ENCODE measurements at regions not wholly inside any gene's neighbourhood (a gene's known extent, or its start where the extent isn't known, plus 50 kb on each side); places are given as distances from the start of the nearest gene placed in this dataset.

GRCh38 chr7:27299861-27300260 is 57.3 kb downstream of the EVX1 start:
- DNase-seq (ENCODE audit: low read depth), result no peak

- no peak for DNase-seq (ENCODE audit: low read depth)
Observed at GRCh38 chr7:27300421-27300820, 57.8 kb downstream of the EVX1 start.

GRCh38 chr7:27302590-27302989 is 60.0 kb downstream of the EVX1 start:
- no peak for DNase-seq (ENCODE audit: low read depth)

GRCh38 chr7:27303026-27303425 is 60.4 kb downstream of the EVX1 start:
- DNase-seq (ENCODE audit: low read depth), result no peak

GRCh38 chr7:27305854-27306253 is 63.3 kb downstream of the EVX1 start:
- DNase-seq (ENCODE audit: low read depth), result no peak

GRCh38 chr7:27312820-27313219 is 70.2 kb downstream of the EVX1 start:
- no peak for DNase-seq (ENCODE audit: low read depth)

GRCh38 chr7:27314111-27314510 is 71.5 kb downstream of the EVX1 start:
- DNase-seq (ENCODE audit: low read depth), result no peak

GRCh38 chr7:27315066-27315465 is 72.5 kb downstream of the EVX1 start:
- no peak for DNase-seq (ENCODE audit: low read depth)

GRCh38 chr7:27316311-27316710 is 73.7 kb downstream of the EVX1 start:
- DNase-seq (ENCODE audit: low read depth), result no peak

- no peak for DNase-seq (ENCODE audit: low read depth)
Observed at GRCh38 chr7:27324246-27324645, 81.6 kb downstream of the EVX1 start.

- DNase-seq (ENCODE audit: low read depth), result no peak
Observed at GRCh38 chr7:27329909-27330308, 87.3 kb downstream of the EVX1 start.

- no peak for DNase-seq (ENCODE audit: low read depth)
Observed at GRCh38 chr7:27339478-27339877, 96.9 kb downstream of the EVX1 start.

GRCh38 chr7:27344471-27344870 is 101.9 kb downstream of the EVX1 start:
- DNase-seq (ENCODE audit: low read depth), result no peak

- DNase-seq (ENCODE audit: low read depth), result no peak
Observed at GRCh38 chr7:27345164-27345887, 102.7 kb downstream of the EVX1 start.

GRCh38 chr7:27345997-27346396 is 103.4 kb downstream of the EVX1 start:
- DNase-seq (ENCODE audit: low read depth), result no peak

GRCh38 chr7:27346531-27347275 is 104.1 kb downstream of the EVX1 start:
- peak; percentile 46 for DNase-seq (ENCODE audit: low read depth)

GRCh38 chr7:27347276-27347640 is 104.7 kb downstream of the EVX1 start:
- no peak for DNase-seq (ENCODE audit: low read depth)

- no peak for DNase-seq (ENCODE audit: low read depth)
Observed at GRCh38 chr7:27349621-27350020, 107.0 kb downstream of the EVX1 start.

- no peak for DNase-seq (ENCODE audit: low read depth)
Observed at GRCh38 chr7:27351137-27351536, 108.5 kb downstream of the EVX1 start.

GRCh38 chr7:27351786-27352185 is 109.2 kb downstream of the EVX1 start:
- DNase-seq (ENCODE audit: low read depth), result no peak

- no peak for DNase-seq (ENCODE audit: low read depth)
Observed at GRCh38 chr7:27359181-27360125, 116.9 kb downstream of the EVX1 start.

GRCh38 chr7:27361522-27361921 is 118.9 kb downstream of the EVX1 start:
- no peak for DNase-seq (ENCODE audit: low read depth)

GRCh38 chr7:27362026-27362425 is 119.4 kb downstream of the EVX1 start:
- DNase-seq (ENCODE audit: low read depth), result no peak

All from HS-5 (cell line).